ENCODE measurements at regions not wholly inside any gene's neighbourhood (a gene's known extent, or its start where the extent isn't known, plus 50 kb on each side); places are given as distances from the start of the nearest gene placed in this dataset.

- Histone ChIP-seq H3K27ac (ENCODE audit: low read length) (no peak overlapping the region), H3F3A (ENCODE audit: insufficient read depth, low read length) (no peaks in the 10 kb centered on the region), H3K4me2 (ENCODE audit: low read depth, low read length) (no peak overlapping the region), H3K4me1 (ENCODE audit: low read length) (no peaks in the 10 kb centered on the region), H3K36me3 (replicated peaks; ENCODE audit: insufficient read depth, low read length) (no peaks in the 10 kb centered on the region), H3K9ac (ENCODE audit: low read length) (no peak overlapping the region), H3K27me3 (replicated peaks; ENCODE audit: insufficient read depth, low read length) (no peaks in the 10 kb centered on the region), H4K20me1 (ENCODE audit: insufficient read depth, low read length) (no peaks in the 10 kb centered on the region; the same call in 1 of the 2 replicates), H3K4me3 (ENCODE audit: low read length) (no peak overlapping the region), H2AFZ (ENCODE audit: low read length) (no peak overlapping the region), H3K9me3 (replicated peaks; ENCODE audit: insufficient read depth, low read length) (no peaks in the 10 kb centered on the region), H3K79me2 (ENCODE audit: low read length) (no peaks in the 10 kb centered on the region), H3K9me2 (replicated peaks; ENCODE audit: insufficient read depth, low read length) (no peaks in the 10 kb centered on the region)
- no peak for DNase-seq
- TF ChIP-seq CTCF (IDR thresholded peaks at IDR 0.05; ENCODE audit: low read length) (no peak), EZH2phosphoT487 (IDR thresholded peaks at IDR 0.05; ENCODE audit: low read length) (no peak), EZH2 (optimal IDR thresholded peaks at IDR 0.05; ENCODE audit: low read depth, low read length) (no peak)
Observed at GRCh38 chr20:7540018-7540417, 400.2 kb downstream of the HAO1 start.

- Histone ChIP-seq H4K20me1 (ENCODE audit: insufficient read depth, low read length) (no peaks in the 10 kb centered on the region; the same call in 1 of the 2 replicates), H3K4me3 (ENCODE audit: low read length) (no peak overlapping the region), H3K4me1 (ENCODE audit: low read length) (no peaks in the 10 kb centered on the region), H3K27ac (ENCODE audit: low read length) (no peak overlapping the region), H3K9me3 (replicated peaks; ENCODE audit: insufficient read depth, low read length) (no peaks in the 10 kb centered on the region), H3F3A (ENCODE audit: insufficient read depth, low read length) (no peaks in the 10 kb centered on the region), H3K9me2 (replicated peaks; ENCODE audit: insufficient read depth, low read length) (no peaks in the 10 kb centered on the region), H3K79me2 (ENCODE audit: low read length) (no peaks in the 10 kb centered on the region), H3K27me3 (replicated peaks; ENCODE audit: insufficient read depth, low read length) (no peaks in the 10 kb centered on the region), H2AFZ (ENCODE audit: low read length) (no peak overlapping the region), H3K4me2 (ENCODE audit: low read depth, low read length) (no peak overlapping the region), H3K9ac (ENCODE audit: low read length) (no peak overlapping the region), H3K36me3 (replicated peaks; ENCODE audit: insufficient read depth, low read length) (no peaks in the 10 kb centered on the region)
- TF ChIP-seq EZH2 (optimal IDR thresholded peaks at IDR 0.05; ENCODE audit: low read depth, low read length) (no peak), EZH2phosphoT487 (IDR thresholded peaks at IDR 0.05; ENCODE audit: low read length) (no peak), CTCF (IDR thresholded peaks at IDR 0.05; ENCODE audit: low read length) (no peak)
- DNase-seq: no peak
Observed at GRCh38 chr20:7540923-7541322, 399.3 kb downstream of the HAO1 start.

- Histone ChIP-seq H3K4me3 (ENCODE audit: low read length) (no peak overlapping the region), H3K27ac (ENCODE audit: low read length) (no peak overlapping the region), H3K9me3 (replicated peaks; ENCODE audit: insufficient read depth, low read length) (no peaks in the 10 kb centered on the region), H3F3A (ENCODE audit: insufficient read depth, low read length) (no peaks in the 10 kb centered on the region), H3K4me1 (ENCODE audit: low read length) (no peaks in the 10 kb centered on the region), H3K9ac (ENCODE audit: low read length) (no peak overlapping the region), H3K79me2 (ENCODE audit: low read length) (no peaks in the 10 kb centered on the region), H2AFZ (ENCODE audit: low read length) (no peak overlapping the region), H3K9me2 (replicated peaks; ENCODE audit: insufficient read depth, low read length) (no peaks in the 10 kb centered on the region), H3K27me3 (replicated peaks; ENCODE audit: insufficient read depth, low read length) (no peaks in the 10 kb centered on the region), H3K36me3 (replicated peaks; ENCODE audit: insufficient read depth, low read length) (no peaks in the 10 kb centered on the region), H3K4me2 (ENCODE audit: low read depth, low read length) (no peak overlapping the region), H4K20me1 (ENCODE audit: insufficient read depth, low read length) (no peaks in the 10 kb centered on the region)
- no peak for DNase-seq
- no peak for TF ChIP-seq EZH2phosphoT487 (IDR thresholded peaks at IDR 0.05; ENCODE audit: low read length)
- no peak for TF ChIP-seq EZH2 (optimal IDR thresholded peaks at IDR 0.05; ENCODE audit: low read depth, low read length)
- TF ChIP-seq CTCF (IDR thresholded peaks at IDR 0.05; ENCODE audit: low read length): no peak
Observed at GRCh38 chr20:7571101-7571500, 369.2 kb downstream of the HAO1 start.
